GM12875 (cell line): ENCODE measurements at regions not wholly inside any gene's neighbourhood (a gene's known extent, or its start where the extent isn't known, plus 50 kb on each side); places are given as distances from the start of the nearest gene placed in this dataset.

Experiments
- H3K4me3 ChIP-seq: one replicate; pipeline ENCODE4 v1.5.1; 2011; ENCODE audit warnings: low read depth, low read length, control low read depth
- TF ChIP-seq, protein P1 (sequence below): IDR thresholded peaks from 2 replicates; pipeline ENCODE4 v1.5.1; 2011; ENCODE audit warnings: low read depth, mild to moderate bottlenecking, control low read depth, inconsistent platforms, low read length, moderate library complexity, borderline replicate concordance; ENCODE audit not compliant: insufficient read depth

DNA sequence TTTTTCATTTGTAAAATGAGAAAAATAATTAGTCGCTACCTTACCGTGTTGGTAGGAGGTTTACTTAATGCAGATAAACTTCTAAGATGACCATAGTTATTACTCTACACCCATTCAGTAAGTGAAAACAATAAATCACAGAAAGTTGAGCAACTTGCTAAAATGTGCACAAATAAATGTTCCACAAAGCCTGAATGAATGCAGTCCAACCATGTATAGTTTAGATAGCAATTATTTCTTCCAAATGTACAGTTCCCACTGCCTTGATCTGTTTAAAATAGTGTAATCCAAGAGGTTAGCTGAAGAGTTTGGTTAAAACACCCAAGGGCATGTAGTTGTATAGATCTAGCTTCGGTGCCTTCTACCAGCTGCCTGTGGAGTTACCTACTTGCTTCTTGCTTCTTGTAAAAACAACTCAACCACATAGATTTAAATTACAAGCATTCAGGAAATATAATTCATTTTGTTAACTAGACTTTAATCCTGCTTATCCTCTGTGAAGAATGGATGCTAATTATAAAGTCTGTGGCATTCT is 106.3 kb upstream of the CARD18 start:
- TF ChIP-seq, protein P1, sequence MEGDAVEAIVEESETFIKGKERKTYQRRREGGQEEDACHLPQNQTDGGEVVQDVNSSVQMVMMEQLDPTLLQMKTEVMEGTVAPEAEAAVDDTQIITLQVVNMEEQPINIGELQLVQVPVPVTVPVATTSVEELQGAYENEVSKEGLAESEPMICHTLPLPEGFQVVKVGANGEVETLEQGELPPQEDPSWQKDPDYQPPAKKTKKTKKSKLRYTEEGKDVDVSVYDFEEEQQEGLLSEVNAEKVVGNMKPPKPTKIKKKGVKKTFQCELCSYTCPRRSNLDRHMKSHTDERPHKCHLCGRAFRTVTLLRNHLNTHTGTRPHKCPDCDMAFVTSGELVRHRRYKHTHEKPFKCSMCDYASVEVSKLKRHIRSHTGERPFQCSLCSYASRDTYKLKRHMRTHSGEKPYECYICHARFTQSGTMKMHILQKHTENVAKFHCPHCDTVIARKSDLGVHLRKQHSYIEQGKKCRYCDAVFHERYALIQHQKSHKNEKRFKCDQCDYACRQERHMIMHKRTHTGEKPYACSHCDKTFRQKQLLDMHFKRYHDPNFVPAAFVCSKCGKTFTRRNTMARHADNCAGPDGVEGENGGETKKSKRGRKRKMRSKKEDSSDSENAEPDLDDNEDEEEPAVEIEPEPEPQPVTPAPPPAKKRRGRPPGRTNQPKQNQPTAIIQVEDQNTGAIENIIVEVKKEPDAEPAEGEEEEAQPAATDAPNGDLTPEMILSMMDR: no peak
- no peak overlapping the region for H3K4me3 ChIP-seq

GRCh38 chr11:105244160-105244825 is 104.7 kb upstream of the CARD18 start:
- TF ChIP-seq, protein P1: no peak
- H3K4me3 ChIP-seq: no peak overlapping the region

GRCh38 chr11:105241136-105241535 is 101.6 kb upstream of the CARD18 start:
- H3K4me3 ChIP-seq: no peak overlapping the region
- TF ChIP-seq, protein P1: no peak

DNA sequence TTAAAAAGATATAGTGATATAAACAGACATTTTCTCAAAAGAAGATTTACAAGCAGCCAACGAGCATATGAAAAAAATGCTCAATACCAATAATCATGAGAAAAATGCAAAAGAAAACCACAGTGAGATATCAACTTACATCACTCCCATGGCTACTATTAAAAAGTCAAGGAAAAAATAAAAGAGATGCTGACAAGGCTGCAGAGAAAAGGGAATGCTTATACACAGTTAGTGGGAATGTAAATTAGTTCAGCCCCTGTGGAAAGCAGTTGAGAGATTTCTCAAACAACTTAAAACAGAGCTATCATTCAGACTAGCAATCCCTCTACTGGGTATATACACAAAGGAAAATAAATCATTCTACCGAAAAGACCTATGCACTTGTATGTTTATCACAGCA is 97.1 kb upstream of the CARD18 start:
- TF ChIP-seq, protein P1: no peak
- no peak overlapping the region for H3K4me3 ChIP-seq

- TF ChIP-seq, protein P1: no peak
- no peak overlapping the region for H3K4me3 ChIP-seq
Observed at GRCh38 chr11:105233285-105233684, 93.7 kb upstream of the CARD18 start.

- TF ChIP-seq, protein P1: no peak
- H3K4me3 ChIP-seq: no peak overlapping the region
Observed at GRCh38 chr11:105232021-105232420, 92.5 kb upstream of the CARD18 start.

GRCh38 chr11:105230586-105230985 is 91.0 kb upstream of the CARD18 start:
- TF ChIP-seq, protein P1: no peak
- no peak overlapping the region for H3K4me3 ChIP-seq
